NCI-H82 treated with DMSO at 0.1 percent for 48 hours (cell line): ENCODE measurements at regions not wholly inside any gene's neighbourhood (a gene's known extent, or its start where the extent isn't known, plus 50 kb on each side); places are given as distances from the start of the nearest gene placed in this dataset.

Experiments
- DNase-seq: peaks from one replicate; lab custom pipeline; 2025; ENCODE audit not compliant: unreplicated experiment; lab: John Stamatoyannopoulos, UW

DNA sequence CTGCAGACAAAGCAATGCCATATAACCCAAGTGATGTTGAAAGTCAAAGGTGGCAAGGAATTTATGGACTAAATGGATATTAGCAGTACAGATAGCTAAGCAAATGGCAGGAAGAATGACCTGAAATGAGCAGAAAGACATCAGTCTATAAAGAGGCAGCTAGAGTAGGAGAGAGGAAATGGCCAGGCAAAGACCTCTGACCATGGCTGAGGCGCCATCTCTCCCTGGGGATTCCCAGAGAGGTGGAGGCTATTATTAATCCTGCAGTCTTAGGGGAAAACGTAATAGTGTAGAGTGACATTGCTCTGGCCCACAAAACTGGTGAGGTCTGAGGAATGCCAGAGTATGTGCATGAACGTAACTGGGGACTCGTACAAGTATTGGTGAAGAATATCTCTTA, 563.6 kb upstream of the PRMT6 start:
- DNase-seq: no peak

DNA sequence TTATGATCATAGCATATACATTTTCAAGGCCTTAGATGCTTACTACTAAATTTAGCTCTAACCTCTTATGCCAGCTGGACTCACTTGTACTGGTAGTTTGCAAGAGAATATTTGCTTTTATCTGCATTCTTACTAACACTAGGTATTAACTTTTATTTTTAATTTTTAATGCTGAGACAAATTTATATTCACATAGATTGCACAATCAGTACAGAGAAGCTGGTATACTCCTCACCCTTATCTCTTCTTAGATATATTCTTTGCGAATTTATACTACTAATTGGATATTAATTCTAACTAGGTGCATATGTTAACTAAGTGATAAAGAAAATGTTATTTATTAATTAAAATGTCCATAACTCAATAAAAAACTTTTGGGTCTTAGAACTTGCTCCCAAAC, 561.8 kb upstream of the PRMT6 start:
- DNase-seq: no peak

GRCh38 chr1:106498238-106498637, 558.2 kb upstream of the PRMT6 start:
- no peak for DNase-seq

GRCh38 chr1:106502659-106503058, 553.8 kb upstream of the PRMT6 start:
- no peak for DNase-seq

GRCh38 chr1:106515375-106515774, 541.1 kb upstream of the PRMT6 start:
- DNase-seq: no peak

GRCh38 chr1:106517224-106517623, 539.2 kb upstream of the PRMT6 start:
- no peak for DNase-seq

DNA sequence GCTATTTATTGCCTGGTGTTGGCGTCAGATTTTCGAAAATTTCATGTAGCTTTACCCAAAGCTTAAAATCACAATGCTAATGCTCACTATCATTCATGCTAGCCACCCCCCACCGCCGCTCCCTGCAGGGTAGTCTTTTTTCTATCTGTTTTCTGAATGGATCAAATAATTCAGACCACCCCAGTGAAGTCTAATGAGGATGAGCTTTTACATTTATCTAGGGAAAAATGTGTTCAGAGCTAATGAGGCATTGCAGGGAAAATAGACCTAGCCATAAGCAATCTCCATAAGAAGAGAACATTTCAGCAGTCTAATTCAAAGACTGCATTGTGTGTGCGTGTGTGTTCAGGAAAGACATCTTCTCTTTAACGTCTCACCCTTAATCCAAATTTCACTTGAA, 533.0 kb upstream of the PRMT6 start:
- no peak for DNase-seq

- DNase-seq: no peak
Measured at GRCh38 chr1:106524631-106525030, 531.8 kb upstream of the PRMT6 start.

DNA sequence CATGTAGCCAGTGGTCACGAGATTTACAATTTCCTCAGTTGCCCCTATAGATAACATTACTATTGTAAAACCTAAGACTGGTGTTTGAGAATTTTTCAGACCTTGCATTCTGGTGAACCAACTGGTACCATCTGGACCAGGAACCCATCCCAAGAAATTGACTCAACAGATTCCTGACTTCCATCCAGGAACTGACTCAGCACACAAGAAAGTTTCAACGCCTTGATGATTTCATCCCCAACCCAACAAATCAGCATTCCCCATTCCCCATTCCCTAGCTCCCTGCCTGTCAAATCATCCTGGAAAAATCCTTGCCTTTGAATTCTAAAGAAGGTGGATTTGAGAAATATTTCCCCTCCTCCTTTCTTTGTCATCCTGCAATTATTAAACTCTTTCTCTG, 529.8 kb upstream of the PRMT6 start:
- no peak for DNase-seq

DNA sequence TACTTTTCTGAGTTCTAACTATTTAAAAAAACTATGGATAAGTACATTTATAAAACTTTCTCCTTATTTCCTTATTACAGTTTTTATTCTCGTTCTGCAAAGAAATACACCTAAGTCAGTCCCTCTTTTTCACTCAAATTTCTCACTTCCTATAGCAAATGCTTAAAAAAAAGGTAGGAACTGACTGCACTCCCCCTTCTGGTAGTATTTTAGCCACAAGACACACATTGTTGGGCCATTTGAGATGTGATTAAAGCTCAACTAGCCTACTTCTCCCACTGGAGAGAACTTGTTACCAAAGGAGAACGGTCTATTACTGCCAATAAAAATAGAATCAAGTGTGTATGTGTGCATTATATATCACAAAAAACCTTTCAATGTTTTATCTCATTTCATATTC, 521.9 kb upstream of the PRMT6 start:
- DNase-seq: no peak

GRCh38 chr1:106536741-106537140, 519.7 kb upstream of the PRMT6 start:
- DNase-seq: no peak

- DNase-seq: no peak
Measured at GRCh38 chr1:106548726-106549125, 507.7 kb upstream of the PRMT6 start.

DNA sequence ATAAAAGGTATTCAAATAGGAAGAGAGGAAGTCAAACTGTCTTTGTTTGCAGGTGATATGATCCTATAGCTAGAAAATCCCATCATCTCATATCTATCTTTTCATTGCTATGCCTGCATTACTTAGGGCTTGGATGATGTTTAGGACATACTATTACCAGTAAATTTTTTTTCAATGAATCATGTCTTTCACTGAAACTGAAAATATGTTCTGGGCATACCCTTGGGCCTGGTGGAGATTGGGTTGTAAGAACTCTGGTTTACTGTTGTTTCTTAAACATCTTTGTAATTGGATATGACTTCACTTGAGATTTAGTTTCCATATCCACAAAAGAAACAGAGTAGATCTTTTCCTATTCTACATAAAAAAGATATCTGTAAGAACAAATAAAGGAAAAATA, 502.2 kb upstream of the PRMT6 start:
- DNase-seq: no peak

DNA sequence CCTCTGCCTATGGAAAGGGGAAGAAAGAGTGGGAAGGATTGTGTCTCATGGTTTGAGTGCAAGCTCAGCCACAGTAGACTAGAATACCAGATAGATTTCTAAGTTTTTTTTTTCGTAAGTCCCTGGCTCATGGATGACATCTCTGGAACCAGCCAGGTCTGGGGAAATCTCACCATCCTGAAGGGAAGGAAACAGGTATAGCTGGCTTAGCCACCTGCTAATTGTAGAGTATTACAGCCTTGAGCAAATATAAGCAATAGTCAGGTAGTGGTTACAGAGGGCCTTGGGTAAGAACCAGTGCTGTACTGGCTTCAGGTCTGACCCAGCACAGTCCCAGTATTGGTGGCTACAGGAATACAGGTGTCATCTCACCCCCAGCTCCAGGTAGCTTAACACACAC, 500.9 kb upstream of the PRMT6 start:
- DNase-seq: no peak

- no peak for DNase-seq
Measured at GRCh38 chr1:106564192-106564591, 492.3 kb upstream of the PRMT6 start.

GRCh38 chr1:106568201-106568974, 488.1 kb upstream of the PRMT6 start:
- no peak for DNase-seq

GRCh38 chr1:106571109-106571508, 485.4 kb upstream of the PRMT6 start:
- DNase-seq: no peak

GRCh38 chr1:106584107-106584506, 472.4 kb upstream of the PRMT6 start:
- no peak for DNase-seq

DNA sequence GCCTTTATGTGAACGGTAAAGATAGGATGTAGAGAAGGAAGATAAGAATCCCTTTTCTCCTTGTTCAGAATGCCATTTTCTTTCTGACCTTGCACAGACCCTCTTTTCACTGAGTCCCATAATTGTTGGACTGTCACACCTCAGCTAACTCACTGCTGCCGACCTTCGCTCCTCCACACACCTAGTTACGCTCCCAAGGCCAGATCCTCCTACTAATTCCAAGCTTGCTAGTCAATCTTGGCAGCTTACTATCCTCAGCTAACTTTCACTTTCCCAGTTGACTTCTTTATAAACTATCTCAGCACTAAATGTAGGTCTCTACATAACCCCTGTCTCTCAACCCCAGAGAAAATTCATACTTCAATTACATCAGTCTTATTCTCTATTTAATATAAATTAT, 471.8 kb upstream of the PRMT6 start:
- no peak for DNase-seq

GRCh38 chr1:106600626-106601025, 455.8 kb upstream of the PRMT6 start:
- no peak for DNase-seq

DNA sequence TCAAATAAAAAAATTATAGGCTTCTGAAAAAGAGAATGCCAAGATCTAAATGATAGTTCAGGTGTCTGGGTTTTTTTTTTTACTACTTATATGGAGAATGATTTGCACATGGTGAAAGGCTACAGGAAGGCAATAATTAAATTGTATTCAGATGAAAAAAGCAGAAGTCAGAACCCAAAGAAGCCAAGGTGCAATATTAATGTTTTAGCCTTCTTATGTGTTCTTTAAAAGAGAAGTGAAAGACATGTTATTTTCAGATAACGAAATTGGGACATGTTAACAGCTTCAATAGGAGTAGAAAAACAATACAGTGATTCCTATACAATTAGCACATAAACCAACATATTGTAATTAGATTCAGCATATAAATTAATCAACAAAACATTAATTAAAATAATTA, 452.9 kb upstream of the PRMT6 start:
- DNase-seq: no peak

DNA sequence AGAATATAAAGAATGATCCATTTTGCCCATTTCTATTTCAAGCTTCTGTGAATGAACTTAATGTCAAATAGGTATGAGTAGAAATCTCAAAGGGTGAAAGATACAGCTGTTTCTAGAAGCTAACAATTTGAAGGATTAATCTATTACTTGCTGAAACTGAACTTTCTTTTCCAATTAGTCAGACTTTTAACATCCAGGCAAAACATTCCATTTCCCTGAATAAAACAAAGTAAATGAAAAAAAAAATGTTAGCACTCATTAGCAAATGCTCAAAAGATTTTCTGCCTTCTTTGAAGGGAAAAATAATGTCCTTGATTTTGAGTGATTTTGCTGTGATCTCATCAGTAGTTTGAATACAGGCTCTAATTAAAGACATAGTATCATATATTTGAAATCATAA, 447.6 kb upstream of the PRMT6 start:
- no peak for DNase-seq

DNA sequence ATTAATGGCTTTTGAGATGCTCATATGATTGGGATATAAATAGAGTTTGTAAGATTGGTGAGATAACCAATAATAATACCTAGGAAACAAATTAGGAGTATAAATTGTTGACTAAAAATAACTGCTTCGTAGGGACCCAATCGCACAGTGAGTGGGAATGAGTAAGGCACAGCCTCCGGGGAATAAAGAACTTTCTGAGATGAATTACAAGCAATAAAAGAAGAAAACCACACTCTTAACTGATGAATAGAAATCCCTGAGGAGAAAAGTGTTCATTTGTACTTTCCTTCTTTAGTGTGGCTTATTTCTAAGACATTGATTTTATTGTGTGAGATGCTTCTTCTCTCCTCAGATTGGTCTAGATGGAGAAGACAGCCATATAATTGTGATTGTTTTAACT, 443.4 kb upstream of the PRMT6 start:
- no peak for DNase-seq
